ENCODE measurements at regions not wholly inside any gene's neighbourhood (a gene's known extent, or its start where the extent isn't known, plus 50 kb on each side); places are given as distances from the start of the nearest gene placed in this dataset.

DNA sequence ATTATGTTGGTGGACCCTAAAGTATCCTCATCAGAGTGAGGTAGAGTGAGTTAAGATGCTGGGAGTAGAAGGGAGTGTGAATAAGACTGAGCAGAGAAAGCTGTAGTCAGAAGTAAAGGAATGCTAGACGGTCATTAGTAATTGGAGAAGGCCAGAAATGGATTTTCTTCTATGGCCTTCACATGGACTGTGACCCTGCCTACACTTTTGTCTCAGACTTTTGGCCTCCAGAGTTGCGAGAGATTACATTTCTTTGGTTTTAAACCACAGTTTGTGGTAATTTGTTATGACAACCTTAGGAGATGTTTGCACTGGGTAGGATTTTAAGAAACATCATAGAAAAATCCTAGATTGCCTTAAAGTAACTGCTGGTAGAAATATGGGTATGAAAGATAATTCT lies 1267.7 kb upstream of the TMEFF2 start:
- Histone ChIP-seq H4K20me1 (ENCODE audit: insufficient read depth, low read length) (no peaks in the 10 kb centered on the region), H3K9me3 (ENCODE audit: insufficient read depth, low read length) (no peaks in the 10 kb centered on the region), H3K27ac (ENCODE audit: low read length) (no peak overlapping the region), H3K27me3 (ENCODE audit: low read depth, low read length) (no peaks in the 10 kb centered on the region), H3K4me2 (ENCODE audit: low read length) (no peak overlapping the region), H3K36me3 (replicated peaks; ENCODE audit: low read depth, low read length) (no peaks in the 10 kb centered on the region), H3K4me1 (ENCODE audit: low read length) (peaks cover 8% of the 10 kb centered on the region), H2AFZ (ENCODE audit: low read depth, low read length) (no peak overlapping the region), H3K4me3 (ENCODE audit: low read length) (no peak overlapping the region), H3K79me2 (ENCODE audit: low read length) (no peaks in the 10 kb centered on the region), H3K9ac (ENCODE audit: low read length) (no peak overlapping the region)
- no peak for TF ChIP-seq EZH2phosphoT487 (IDR thresholded peaks at IDR 0.05; ENCODE audit: low read depth)
- TF ChIP-seq, protein P1, sequence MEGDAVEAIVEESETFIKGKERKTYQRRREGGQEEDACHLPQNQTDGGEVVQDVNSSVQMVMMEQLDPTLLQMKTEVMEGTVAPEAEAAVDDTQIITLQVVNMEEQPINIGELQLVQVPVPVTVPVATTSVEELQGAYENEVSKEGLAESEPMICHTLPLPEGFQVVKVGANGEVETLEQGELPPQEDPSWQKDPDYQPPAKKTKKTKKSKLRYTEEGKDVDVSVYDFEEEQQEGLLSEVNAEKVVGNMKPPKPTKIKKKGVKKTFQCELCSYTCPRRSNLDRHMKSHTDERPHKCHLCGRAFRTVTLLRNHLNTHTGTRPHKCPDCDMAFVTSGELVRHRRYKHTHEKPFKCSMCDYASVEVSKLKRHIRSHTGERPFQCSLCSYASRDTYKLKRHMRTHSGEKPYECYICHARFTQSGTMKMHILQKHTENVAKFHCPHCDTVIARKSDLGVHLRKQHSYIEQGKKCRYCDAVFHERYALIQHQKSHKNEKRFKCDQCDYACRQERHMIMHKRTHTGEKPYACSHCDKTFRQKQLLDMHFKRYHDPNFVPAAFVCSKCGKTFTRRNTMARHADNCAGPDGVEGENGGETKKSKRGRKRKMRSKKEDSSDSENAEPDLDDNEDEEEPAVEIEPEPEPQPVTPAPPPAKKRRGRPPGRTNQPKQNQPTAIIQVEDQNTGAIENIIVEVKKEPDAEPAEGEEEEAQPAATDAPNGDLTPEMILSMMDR (IDR thresholded peaks at IDR 0.05; ENCODE audit: low read depth, low read length): no peak

DNA sequence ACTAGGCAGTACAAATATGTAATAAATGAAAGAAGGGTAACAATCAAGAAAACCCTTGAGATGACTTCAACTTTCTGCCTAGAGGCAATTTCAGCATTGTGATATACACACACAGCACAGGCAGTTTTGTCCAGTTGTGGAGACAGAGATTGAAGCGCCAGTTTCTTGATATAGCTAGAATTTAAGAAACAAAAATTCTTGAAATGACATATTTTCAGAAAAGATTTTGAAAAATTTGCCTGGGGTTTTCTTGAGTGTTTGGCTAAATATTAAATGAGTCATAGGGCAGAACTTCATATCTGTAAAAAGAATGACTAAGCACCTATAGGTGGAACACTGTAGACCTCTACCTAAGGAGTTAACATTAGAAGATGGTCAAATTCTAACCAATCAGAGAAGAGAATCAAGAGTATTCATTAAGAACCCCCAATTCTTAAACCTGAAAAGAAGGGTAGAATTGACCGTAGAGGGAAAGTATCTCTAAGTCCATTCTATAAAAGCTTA lies 1266.8 kb upstream of the TMEFF2 start:
- Histone ChIP-seq H3K79me2 (ENCODE audit: low read length) (no peaks in the 10 kb centered on the region), H3K4me1 (ENCODE audit: low read length) (peaks cover 8% of the 10 kb centered on the region), H3K4me3 (ENCODE audit: low read length) (no peak overlapping the region), H3K27ac (ENCODE audit: low read length) (no peak overlapping the region), H3K36me3 (replicated peaks; ENCODE audit: low read depth, low read length) (no peaks in the 10 kb centered on the region), H3K27me3 (ENCODE audit: low read depth, low read length) (no peaks in the 10 kb centered on the region), H3K4me2 (ENCODE audit: low read length) (0 out of 2 replicates have a peak overlapping the region, but pooled peaks have one; percentile 9), H3K9ac (ENCODE audit: low read length) (no peak overlapping the region), H3K9me3 (ENCODE audit: insufficient read depth, low read length) (no peaks in the 10 kb centered on the region), H2AFZ (ENCODE audit: low read depth, low read length) (no peak overlapping the region), H4K20me1 (ENCODE audit: insufficient read depth, low read length) (no peaks in the 10 kb centered on the region)
- TF ChIP-seq, protein P1 (IDR thresholded peaks at IDR 0.05; ENCODE audit: low read depth, low read length): no peak
- TF ChIP-seq EZH2phosphoT487 (IDR thresholded peaks at IDR 0.05; ENCODE audit: low read depth): no peak

DNA sequence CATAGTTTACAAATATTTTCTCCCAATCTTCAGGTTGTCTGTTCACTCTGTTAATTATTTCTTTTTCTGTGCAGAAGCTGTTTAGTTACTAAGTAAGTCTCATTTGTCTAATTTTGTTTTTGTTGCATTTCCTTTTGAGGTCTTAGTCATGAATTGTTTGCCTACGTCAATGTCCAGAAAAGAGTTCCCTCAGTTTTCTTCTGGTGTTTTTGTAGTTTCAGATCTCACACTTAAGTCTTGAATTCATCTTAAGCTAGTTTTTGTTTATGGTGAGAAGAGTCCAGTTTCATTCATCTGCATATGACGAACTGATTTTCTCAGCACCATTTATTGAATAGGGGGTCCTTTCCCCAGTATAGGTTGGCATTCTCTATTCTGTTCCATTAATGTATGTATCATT lies 1252.2 kb upstream of the TMEFF2 start:
- Histone ChIP-seq H3K27ac (ENCODE audit: low read length) (no peak overlapping the region), H3K4me2 (ENCODE audit: low read length) (no peak overlapping the region), H3K36me3 (replicated peaks; ENCODE audit: low read depth, low read length) (no peaks in the 10 kb centered on the region), H2AFZ (ENCODE audit: low read depth, low read length) (no peak overlapping the region), H3K9me3 (ENCODE audit: insufficient read depth, low read length) (no peaks in the 10 kb centered on the region), H3K4me3 (ENCODE audit: low read length) (no peak overlapping the region), H3K79me2 (ENCODE audit: low read length) (no peaks in the 10 kb centered on the region), H4K20me1 (ENCODE audit: insufficient read depth, low read length) (no peaks in the 10 kb centered on the region), H3K9ac (ENCODE audit: low read length) (no peak overlapping the region), H3K27me3 (ENCODE audit: low read depth, low read length) (no peaks in the 10 kb centered on the region), H3K4me1 (ENCODE audit: low read length) (no peaks in the 10 kb centered on the region)
- TF ChIP-seq, protein P1 (IDR thresholded peaks at IDR 0.05; ENCODE audit: low read depth, low read length): no peak
- TF ChIP-seq EZH2phosphoT487 (IDR thresholded peaks at IDR 0.05; ENCODE audit: low read depth): no peak

DNA sequence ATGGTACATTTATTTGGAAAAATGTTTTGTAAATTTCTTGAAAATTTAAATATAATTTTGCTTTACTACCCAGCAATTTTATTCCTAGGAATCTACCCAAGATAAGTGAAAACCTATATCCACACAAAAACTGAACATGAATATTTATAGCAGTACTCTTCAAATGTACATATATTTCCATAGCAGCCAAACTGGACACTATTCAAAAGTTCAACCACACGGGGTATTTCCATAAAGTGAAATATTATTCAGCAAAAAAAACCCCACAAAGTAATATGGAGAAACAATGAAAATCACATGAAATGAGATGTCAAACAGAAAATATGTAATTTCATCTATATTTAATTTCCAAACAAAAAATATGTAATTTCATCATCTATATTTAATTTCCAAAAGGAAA lies 1247.6 kb upstream of the TMEFF2 start:
- no peak for TF ChIP-seq EZH2phosphoT487 (IDR thresholded peaks at IDR 0.05; ENCODE audit: low read depth)
- TF ChIP-seq, protein P1 (IDR thresholded peaks at IDR 0.05; ENCODE audit: low read depth, low read length): no peak
- Histone ChIP-seq H2AFZ (ENCODE audit: low read depth, low read length) (no peak overlapping the region), H3K27me3 (ENCODE audit: low read depth, low read length) (no peaks in the 10 kb centered on the region), H3K9ac (ENCODE audit: low read length) (no peak overlapping the region), H3K27ac (ENCODE audit: low read length) (no peak overlapping the region), H3K4me2 (ENCODE audit: low read length) (no peak overlapping the region), H3K79me2 (ENCODE audit: low read length) (no peaks in the 10 kb centered on the region), H4K20me1 (ENCODE audit: insufficient read depth, low read length) (no peaks in the 10 kb centered on the region), H3K36me3 (replicated peaks; ENCODE audit: low read depth, low read length) (no peaks in the 10 kb centered on the region), H3K4me3 (ENCODE audit: low read length) (no peak overlapping the region), H3K4me1 (ENCODE audit: low read length) (no peaks in the 10 kb centered on the region), H3K9me3 (ENCODE audit: insufficient read depth, low read length) (no peaks in the 10 kb centered on the region)
